GM21390 (cell line): ENCODE measurements at regions not wholly inside any gene's neighbourhood (a gene's known extent, or its start where the extent isn't known, plus 50 kb on each side); places are given as distances from the start of the nearest gene placed in this dataset.
"Not testable (repeated sequence)": the region's sequence is repeated elsewhere in the genome, so short reads cannot be mapped to it uniquely, and the experiment has no call there.

Experiments used
- ATAC-seq: cut with Tn5 transposase; IDR thresholded peaks from one replicate; pipeline ENCODE4 v1.9.1; 2021; ENCODE audit not compliant: unreplicated experiment

DNA sequence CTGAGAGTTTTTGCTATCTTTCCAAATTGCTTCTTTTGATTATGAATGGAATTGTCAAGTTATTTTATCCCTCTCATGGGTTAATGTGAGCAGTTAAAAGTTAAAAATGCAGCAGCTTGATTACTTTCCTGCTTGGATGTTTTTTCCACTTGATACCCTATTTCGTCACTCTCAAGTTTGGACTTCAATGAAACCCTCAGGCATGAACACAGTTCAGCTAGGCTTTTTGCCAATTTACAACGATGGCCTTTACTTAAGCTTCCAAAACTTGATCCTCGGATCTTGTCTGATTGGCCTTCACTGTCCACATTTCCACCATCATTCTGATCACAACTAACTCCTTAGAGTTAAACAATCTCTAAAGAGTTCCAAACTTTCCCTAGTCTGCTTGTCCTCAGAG is 752.4 kb upstream of the PRMT6 start:
- no peak for ATAC-seq

DNA sequence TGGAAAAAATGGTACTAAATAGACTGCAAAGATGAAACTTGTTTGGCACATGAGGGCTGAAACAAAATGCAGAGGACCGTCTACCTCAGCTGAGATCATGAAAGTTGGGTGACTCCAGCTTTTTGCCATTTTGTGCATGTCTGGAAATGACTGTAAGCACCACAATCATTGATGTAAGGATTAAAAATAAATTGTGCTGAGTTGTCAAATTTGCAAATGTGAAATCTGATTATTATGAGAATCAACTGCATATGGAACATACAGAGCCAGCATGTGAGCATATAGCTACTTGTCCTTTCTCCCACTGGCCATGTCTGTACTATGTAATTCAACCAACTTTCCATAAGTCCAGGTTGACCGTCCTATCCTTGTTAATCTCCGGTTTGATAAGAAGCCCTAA is 736.9 kb upstream of the PRMT6 start:
- no peak for ATAC-seq

DNA sequence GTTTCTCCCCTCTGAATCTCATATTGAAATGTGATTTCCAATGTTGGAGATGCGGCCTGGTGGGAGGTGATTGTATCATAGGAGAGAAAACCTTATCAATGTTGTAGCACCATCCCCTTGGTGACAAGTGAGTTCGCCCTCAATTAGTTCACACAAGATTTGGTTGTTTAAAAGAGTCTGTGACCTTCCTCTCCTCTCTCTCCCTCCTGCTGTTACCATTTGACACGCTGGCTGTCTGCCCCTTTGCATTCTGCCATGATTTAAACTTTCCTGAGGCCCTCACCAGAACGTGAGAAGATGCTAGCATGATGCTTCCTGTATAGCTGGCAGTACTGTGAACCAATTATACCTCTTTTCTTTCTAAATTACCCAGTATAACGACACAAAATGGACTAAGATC is 730.9 kb upstream of the PRMT6 start:
- no peak for ATAC-seq

DNA sequence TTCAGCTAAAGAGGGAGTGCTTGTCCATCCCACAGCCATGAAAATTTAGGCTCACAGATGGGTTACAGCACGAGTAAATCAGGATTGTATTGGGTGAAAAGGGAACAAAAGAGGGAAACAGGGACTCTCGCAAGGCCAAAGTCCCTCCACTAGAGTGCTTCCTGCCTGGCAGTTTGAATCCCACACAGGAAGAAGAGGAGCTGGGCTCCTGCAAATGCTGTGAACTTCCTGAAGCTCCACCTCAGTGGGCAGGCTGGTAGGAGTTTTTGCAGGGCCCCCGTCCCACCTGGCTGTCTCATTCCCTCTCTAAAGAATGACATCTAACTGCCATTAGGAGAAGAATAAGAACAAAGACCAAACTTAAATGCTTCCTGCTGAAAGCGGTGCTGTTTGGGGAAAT is 712.0 kb upstream of the PRMT6 start:
- ATAC-seq = no peak

DNA sequence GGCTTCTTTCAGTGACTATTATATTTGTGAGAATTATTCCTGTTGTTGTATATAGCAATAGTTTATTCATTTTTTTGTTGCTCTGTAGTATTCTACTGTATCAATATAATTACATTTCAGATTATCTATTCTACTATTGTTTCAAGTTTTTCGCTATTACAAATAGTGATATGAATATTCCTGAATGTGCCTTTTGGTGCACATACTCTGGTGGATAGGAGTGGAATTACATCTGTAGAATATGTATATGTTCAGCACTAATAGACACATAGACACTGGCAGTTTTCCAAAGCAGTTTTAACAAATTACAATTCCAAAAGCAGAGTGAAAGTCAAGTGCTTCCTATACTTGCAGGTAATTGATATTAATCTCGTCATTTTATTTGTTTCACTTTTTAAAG is 696.2 kb upstream of the PRMT6 start:
- ATAC-seq = no peak

DNA sequence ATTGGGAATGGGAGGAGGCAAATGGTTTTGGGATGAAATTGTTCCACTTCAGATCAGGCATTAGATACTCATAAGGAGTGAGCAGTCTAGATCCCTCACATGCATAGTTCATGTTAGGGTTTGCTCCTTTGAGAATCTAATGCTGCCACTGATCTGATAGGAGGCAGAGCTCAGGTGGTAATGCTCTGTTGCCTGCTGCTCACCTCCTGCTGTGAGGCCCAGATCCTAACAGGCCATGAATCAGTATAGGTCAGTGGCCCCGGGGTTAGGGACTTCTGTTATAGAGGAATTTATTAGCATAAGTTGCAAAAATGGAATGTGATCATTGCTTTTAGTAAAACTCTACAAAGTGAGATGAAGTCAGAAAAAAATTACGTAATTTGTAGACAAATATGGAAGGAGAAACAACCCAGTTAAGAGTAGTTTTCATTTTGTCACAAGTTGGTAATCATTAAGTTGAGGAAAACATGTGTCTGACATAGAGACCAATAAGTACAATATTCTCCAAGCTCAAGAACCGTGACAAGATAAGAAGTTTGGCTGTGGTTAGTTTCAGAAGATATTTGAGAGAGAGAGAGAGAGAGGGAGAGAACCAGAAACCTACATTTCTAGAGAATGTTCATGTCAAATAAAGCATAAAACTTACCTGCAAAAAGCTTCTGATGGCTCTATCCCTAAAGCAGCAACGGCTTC is 689.7 kb upstream of the PRMT6 start:
- ATAC-seq = no peak

DNA sequence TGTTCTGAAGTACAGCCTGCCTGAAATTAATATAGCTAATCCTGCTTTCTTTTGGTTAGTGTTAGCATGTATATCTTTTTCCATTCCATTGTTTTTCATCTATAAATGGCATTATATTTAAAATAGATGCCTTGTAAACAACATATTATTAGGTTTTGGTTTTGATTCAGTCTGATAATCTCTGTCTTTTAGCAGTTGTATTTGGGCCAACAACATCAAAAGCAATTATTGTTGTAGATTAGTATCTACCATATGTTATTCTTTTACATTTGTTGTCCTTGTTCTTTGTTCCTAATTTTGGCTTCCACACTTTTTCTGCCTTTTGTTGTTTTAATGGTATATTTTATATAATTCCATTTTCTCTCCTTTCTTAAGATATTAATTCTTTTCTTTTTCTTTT is 678.2 kb upstream of the PRMT6 start:
- no peak for ATAC-seq

DNA sequence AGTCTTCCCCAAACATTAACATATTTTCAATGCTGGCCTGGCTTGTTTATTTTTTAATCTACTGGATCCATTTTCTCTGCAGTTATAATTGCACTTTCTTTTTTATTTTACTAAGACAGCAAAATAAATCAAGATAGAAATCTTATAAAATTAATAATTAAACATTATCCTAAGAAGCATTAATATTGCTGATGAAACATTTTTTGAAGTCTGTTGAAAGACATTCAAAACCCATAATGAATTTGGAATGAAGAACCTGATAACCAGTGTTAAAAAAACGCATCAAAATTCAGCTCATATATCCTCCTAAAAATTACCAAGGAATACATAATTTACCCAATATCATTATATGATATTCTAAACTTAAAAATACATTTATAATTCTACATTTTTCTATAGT is 675.7 kb upstream of the PRMT6 start:
- no peak for ATAC-seq

DNA sequence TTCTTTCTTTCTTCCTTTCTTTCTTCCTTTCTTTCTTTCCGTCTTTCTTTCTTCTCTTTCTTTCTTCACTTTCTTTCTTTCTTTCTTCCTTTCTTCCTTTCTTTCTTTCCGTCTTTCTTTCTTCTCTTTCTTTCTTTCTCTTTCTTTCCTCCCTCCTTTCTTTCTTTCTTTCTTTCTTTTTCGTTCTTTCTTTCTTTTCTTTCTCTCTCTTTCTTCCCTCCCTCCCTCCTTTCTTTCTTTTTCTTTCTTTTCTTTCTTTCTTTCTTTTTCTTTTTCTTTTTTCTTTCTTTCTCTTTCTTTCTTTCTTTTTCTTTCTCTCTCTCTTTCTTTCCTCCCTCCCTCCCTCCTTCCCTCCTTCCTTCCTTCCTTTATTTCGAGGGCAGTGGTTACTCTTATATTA is 667.3 kb upstream of the PRMT6 start:
- ATAC-seq = not testable (repeated sequence)

DNA sequence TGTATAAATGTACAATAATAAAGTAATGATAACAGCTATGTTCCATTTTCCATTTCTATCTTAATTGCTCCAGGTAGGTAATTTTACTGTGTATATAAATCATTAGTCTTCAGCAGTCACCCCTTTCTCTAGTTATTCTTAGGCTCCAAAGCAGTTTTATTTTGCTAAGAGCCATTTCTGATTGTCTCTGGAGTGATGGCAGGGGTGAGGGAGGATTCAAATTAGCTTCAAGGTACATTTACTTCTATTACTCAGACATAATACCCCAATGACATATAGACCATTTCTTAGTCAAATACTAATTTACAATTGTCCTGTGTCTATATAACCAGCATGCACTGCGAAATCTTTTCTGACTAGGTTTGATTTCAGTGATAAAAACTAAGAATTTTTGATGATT is 663.4 kb upstream of the PRMT6 start:
- ATAC-seq = no peak

DNA sequence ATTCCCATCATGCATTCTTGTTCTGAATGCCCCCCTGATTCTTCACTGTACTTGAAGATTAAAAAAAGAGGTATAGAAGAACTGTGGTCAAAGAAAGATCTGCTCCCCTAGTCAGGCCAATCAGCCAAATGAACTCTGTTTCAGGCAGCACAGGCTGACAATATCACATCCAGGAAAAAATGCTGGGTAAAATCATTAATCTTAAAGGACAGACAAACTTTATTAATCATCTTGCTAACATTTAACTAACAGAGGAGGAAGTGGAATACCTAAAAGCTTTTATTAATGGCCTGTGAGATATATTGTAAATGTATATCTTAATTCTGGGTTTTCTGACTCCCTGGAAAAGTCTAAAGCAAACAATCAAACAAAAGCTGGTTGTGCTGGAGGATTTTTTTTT is 660.5 kb upstream of the PRMT6 start:
- ATAC-seq = no peak

DNA sequence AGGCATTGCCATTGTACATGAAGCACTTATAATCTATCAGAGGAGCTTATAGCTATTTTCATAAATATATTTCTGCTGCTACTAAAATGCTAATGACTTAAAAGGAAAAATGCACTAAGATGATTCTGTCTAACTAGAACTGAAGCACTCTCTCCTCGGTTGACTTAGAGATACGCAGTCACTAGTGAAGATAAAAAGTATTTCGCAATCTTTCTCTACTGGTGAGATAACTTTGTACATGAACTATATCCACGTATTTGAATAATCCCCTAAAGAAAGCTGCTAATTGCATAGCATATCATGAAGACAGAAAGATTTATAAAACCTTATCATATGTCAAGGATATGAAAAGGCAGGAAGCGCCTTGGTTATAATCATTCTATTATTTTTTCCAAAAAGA is 658.1 kb upstream of the PRMT6 start:
- no peak for ATAC-seq

DNA sequence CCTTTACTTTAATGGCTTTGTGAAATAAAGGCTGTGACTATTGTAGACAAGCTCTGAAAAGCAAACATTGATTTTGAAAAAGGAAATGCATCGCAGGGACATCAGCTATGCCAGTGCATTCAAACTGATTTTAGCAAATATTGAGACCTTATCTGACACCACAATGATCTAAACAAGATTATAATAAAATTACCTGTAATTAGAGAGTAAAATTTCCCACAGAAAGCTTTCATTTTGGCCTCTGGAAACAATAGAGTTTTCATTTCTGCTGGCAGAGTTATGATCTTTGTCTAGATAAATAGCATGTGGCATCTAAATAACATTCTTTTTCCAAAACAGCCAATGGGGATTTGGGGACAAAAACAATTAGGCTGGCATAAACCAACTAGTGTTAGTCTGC is 650.4 kb upstream of the PRMT6 start:
- ATAC-seq = no peak

DNA sequence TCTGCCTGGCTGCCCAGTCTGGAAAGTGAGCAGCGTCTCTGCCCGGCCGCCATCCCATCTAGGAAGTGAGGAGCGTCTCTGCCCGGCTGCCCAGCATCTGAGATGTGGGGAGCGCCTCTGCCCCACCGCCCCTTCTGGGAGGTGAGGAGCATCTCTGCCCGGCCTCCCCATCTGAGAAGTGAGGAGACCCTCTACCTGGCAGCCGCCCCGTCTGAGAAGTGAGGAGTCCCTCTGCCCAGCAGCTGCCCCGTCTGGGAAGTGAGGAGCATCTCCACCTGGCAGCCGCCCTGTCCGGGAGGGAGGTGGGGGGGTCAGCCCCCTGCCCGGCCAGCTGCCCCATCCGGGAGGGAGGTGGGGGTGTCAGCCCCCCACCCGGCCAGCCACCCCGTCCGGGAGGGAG is 644.2 kb upstream of the PRMT6 start:
- not testable (repeated sequence) for ATAC-seq

DNA sequence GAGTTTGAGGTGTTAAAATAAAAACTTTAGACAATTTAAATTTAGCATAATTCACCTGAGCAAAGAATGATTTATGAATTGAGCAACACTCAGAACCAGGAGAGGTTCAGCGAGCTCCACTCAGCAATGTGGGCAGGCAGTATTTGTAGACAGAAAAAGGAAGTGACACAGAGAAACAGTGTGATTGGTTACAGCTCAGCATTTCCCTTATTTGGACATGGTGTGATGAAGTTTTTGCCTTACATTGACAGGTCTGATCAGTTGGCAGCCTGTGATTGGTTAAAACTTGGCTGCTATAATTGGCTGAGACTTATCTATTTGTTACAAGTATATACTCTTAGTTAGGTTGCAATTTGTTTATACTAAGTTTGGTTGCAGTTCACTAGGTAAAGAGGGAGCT is 621.2 kb upstream of the PRMT6 start:
- no peak for ATAC-seq

DNA sequence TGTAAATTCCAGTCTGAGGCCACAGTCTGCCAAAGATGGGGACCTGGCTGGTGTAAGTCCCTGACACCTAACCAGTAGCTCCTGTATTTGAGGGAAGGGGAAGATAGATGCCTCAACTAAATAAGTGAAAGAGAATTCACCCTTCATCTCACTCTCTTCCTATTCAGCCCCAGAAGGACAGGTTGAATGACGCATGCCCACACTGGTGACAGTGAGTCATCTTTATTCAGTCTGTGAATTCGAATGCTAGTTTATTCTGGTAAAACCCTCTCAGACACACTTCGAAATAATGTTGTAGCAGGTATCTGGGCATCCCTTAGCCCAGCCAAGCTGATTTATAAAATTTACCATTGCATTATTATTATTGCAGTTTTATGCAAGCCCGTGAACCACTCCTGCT is 617.0 kb upstream of the PRMT6 start:
- no peak for ATAC-seq

DNA sequence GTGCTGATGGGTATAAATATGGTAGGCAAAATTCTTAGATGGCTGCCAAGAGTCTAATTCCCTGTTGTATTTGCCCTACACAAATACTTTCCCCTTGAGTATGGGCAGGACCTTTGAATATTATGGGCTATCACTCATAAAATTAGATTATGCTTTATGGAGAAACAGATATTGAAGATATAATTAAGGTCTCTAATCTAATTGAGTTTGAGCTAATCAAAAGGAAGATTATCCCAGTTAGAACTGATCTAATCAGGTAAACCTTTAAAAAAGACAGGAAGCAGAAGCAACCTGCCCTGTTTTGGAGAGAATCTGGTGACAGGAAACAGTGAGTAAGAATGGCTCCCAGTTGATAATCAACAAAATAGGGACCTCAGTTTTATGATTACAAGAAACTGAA is 609.0 kb upstream of the PRMT6 start:
- no peak for ATAC-seq

DNA sequence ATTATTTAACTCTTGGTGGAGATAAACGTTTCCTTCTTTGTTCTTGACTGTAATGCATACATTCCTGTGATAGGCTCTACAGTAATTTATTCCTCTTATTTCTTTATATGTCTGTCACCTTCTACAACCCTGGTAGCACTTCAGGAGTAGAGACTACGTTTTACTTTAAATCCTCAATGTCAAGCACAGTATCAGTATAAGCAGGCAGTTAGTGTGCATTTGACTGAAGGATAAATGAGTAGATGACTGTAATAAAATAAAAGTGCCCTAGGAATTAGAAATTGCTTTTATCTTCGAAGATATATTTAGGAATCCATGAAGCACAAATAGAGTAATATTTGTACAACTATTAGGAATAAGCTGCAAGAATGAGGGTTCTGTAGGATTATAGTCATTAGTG is 599.6 kb upstream of the PRMT6 start:
- no peak for ATAC-seq

DNA sequence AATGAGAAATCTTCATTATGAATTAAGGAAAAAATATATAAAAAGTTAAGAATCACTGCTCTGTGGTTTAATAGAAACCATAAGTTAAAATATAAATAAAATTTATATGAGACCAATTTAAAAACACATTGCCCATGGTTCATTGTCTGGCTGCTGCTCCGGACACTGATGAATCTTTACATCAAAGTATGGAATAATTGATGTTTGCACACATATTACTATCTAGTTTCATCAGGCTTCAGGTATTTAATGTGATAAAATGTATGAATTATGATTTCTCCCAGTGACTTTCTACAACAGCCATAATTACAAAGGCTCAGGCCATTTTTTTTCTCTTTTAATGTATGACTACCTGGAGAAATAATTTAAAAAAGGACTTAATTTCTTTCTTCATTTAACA is 599.1 kb upstream of the PRMT6 start:
- ATAC-seq = no peak

DNA sequence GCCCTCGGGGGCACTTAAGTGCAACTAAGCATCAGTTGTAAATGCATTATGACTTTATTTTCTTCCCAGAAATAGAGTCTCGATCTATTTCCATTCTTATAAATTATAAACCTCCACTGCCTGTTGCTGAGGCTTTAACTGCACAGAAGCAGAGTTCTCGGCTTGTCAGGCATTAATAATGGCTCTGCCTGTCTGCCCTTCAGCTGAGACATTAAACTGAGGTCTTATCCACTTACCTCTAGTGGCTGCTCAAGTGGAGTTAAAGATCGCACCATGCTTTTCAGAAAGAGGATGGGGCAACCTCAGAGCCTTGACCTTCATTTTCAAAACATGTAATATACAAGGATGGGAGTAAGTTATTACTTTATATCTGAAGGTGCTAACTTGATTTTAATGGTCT is 597.6 kb upstream of the PRMT6 start:
- ATAC-seq = no peak

DNA sequence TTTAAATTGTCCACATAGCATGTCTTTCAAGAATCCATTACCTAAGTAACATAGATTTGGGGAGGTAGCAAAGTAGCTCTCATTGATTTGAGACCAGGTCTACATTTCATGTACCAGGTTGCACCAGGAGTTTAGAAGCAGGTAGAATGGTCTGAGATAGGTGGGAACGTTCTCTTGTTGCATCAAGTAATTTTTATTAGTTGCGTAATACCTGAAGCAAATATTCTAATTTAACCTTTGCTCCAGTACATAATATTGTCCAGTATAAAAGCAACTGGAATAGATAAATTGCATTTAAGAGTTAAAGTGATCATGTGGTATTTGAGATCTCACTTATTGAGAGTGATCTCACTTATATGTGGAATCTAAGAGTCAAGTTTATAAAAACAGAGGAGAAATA is 597.1 kb upstream of the PRMT6 start:
- no peak for ATAC-seq

DNA sequence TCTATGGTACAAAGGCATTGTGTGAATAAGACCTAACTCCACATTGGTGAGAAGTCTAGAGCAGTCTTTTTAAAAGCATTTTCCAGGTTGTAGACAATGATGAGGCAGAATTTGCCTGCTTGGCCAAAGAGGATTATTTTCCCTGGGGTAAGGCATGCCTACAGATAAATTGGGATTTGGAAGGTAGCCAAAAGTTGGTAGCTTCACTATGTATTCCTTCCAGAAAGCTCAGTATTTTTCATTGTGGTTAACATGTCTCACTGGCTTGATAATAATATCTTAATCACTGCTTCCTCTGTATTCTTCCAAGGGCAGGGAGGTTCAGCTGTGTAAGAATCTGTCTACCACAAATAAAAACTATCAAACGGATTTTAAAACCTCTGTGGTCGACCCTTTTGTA is 590.8 kb upstream of the PRMT6 start:
- no peak for ATAC-seq

DNA sequence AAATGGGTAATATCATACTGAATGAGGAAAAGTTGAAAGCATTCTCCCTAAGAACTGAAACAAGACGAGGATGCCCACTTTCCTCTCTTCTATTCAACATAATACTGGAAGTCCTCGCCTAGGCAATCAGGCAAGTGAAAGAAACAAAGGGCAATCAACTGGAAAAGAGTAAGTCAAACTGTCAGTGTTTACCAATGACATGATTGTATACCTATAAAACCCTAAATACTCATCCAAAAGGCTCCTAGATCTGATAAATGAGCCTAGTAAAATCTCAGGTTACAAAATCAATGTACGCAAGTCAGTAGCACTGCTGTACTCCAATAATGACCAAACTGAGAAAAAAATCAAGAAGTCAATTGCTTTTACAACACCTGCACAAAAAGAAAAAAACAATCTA is 575.8 kb upstream of the PRMT6 start:
- ATAC-seq = no peak

DNA sequence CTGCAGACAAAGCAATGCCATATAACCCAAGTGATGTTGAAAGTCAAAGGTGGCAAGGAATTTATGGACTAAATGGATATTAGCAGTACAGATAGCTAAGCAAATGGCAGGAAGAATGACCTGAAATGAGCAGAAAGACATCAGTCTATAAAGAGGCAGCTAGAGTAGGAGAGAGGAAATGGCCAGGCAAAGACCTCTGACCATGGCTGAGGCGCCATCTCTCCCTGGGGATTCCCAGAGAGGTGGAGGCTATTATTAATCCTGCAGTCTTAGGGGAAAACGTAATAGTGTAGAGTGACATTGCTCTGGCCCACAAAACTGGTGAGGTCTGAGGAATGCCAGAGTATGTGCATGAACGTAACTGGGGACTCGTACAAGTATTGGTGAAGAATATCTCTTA is 563.6 kb upstream of the PRMT6 start:
- no peak for ATAC-seq
